ENCODE measurements at regions not wholly inside any gene's neighbourhood (a gene's known extent, or its start where the extent isn't known, plus 50 kb on each side); places are given as distances from the start of the nearest gene placed in this dataset.

- no peak for DNase-seq
These were observed 60.8 kb upstream of the ARRDC3 start for GRCh38 chr5:91443761-91444467.

GRCh38 chr5:91443023-91443422, 59.9 kb upstream of the ARRDC3 start:
- DNase-seq = no peak

- no peak for DNase-seq
These were observed 58.0 kb upstream of the ARRDC3 start for GRCh38 chr5:91441082-91441481.

- no peak for DNase-seq
These were observed 55.8 kb upstream of the ARRDC3 start for GRCh38 chr5:91438871-91439270.

- no peak for DNase-seq
These were observed 53.1 kb upstream of the ARRDC3 start for GRCh38 chr5:91436241-91436640.

GRCh38 chr5:91434348-91434747, 51.2 kb upstream of the ARRDC3 start:
- DNase-seq = no peak

GRCh38 chr5:91433861-91434260, 50.7 kb upstream of the ARRDC3 start:
- no peak for DNase-seq
